Adrenal gland (tissue), 5 donors: ENCODE measurements at regions not wholly inside any gene's neighbourhood (a gene's known extent, or its start where the extent isn't known, plus 50 kb on each side); places are given as distances from the start of the nearest gene placed in this dataset.

ENCODE experiments used
- CTCF ChIP-seq, 6 experiments: fragments of 450-650 bp in 4 of 6; fragments of 200-600 bp in 2 of 6; sonication (generic) in 1 of 6; IDR thresholded peaks; 1 replicate in 5 of 6; 2 replicates in 1 of 6; pipeline versions ENCODE4 v1.5.1 to v1.8.0; 2016 to 2021; ENCODE audit warnings: antibody characterized with exemption in 6 of 6, mild to moderate bottlenecking in 2 of 6, moderate library complexity in 1 of 6
- POLR2A ChIP-seq, 2 donors: fragments of 450-650 bp; IDR thresholded peaks; one replicate each; pipeline ENCODE4 v1.6.1; 2017; ENCODE audit warnings: antibody characterized with exemption in 2 of 2, mild to moderate bottlenecking in 2 of 2, moderate library complexity in 1 of 2
- donor health status: DM: no; HTN: no; CAD: no.

GRCh38 chr2:51778806-51779205 is 746.9 kb upstream of the NRXN1 start:
- TF ChIP-seq CTCF (IDR thresholded peaks at IDR 0.05) (no peak), POLR2A (IDR thresholded peaks at IDR 0.05) (no peak)
